Left hindlimb (tissue), 1 donor: ENCODE measurements at regions not wholly inside any gene's neighbourhood (a gene's known extent, or its start where the extent isn't known, plus 50 kb on each side); places are given as distances from the start of the nearest gene placed in this dataset.
"Not testable (repeated sequence)": the region's sequence is repeated elsewhere in the genome, so short reads cannot be mapped to it uniquely, and the experiment has no call there.

ENCODE experiments used
- DNase-seq: peaks from one replicate; pipeline ENCODE4 v3.0.0-alpha.2; 2018

- DNase-seq, result no peak
Observed at GRCh38 chr1:8166406-8166805, 140.3 kb upstream of the ERRFI1 start.

- no peak for DNase-seq
Observed at GRCh38 chr1:8165595-8166360, 139.7 kb upstream of the ERRFI1 start.

- DNase-seq, result no peak
Observed at GRCh38 chr1:8164670-8165069, 138.6 kb upstream of the ERRFI1 start.

- no peak for DNase-seq
Observed at GRCh38 chr1:8163039-8163438, 136.9 kb upstream of the ERRFI1 start.

GRCh38 chr1:8162168-8162567 is 136.1 kb upstream of the ERRFI1 start:
- DNase-seq, result no peak

- DNase-seq, result no peak
Observed at GRCh38 chr1:8161546-8162105, 135.5 kb upstream of the ERRFI1 start.

- no peak for DNase-seq
Observed at GRCh38 chr1:8159470-8160024, 133.4 kb upstream of the ERRFI1 start.

- DNase-seq, result no peak
Observed at GRCh38 chr1:8158995-8159394, 132.9 kb upstream of the ERRFI1 start.

GRCh38 chr1:8157765-8158164 is 131.7 kb upstream of the ERRFI1 start:
- no peak for DNase-seq

GRCh38 chr1:8155528-8156186 is 129.5 kb upstream of the ERRFI1 start:
- DNase-seq, result no peak

- no peak for DNase-seq
Observed at GRCh38 chr1:8154621-8155052, 128.5 kb upstream of the ERRFI1 start.

- DNase-seq, result no peak
Observed at GRCh38 chr1:8153961-8154360, 127.9 kb upstream of the ERRFI1 start.

GRCh38 chr1:8152731-8153702 is 126.9 kb upstream of the ERRFI1 start:
- no peak for DNase-seq

GRCh38 chr1:8151647-8152046 is 125.5 kb upstream of the ERRFI1 start:
- DNase-seq, result no peak

GRCh38 chr1:8149756-8150155 is 123.6 kb upstream of the ERRFI1 start:
- not testable (repeated sequence) for DNase-seq

GRCh38 chr1:8147956-8148355 is 121.8 kb upstream of the ERRFI1 start:
- no peak for DNase-seq

GRCh38 chr1:8146257-8146855 is 120.2 kb upstream of the ERRFI1 start:
- no peak for DNase-seq

- no peak for DNase-seq
Observed at GRCh38 chr1:8145545-8146202, 119.6 kb upstream of the ERRFI1 start.

GRCh38 chr1:8144323-8144722 is 118.2 kb upstream of the ERRFI1 start:
- no peak for DNase-seq

- DNase-seq, result peak; percentile 62
Observed at GRCh38 chr1:8142955-8143629, 117.0 kb upstream of the ERRFI1 start.

GRCh38 chr1:8139941-8140340 is 113.8 kb upstream of the ERRFI1 start:
- no peak for DNase-seq
